CD4-positive, alpha-beta T cell treated with Interleukin-15 for 1 hour (primary cell): ENCODE measurements at regions not wholly inside any gene's neighbourhood (a gene's known extent, or its start where the extent isn't known, plus 50 kb on each side); places are given as distances from the start of the nearest gene placed in this dataset.

Source experiments
- DNase-seq: peaks from one replicate; pipeline ENCODE4 v3.0.0-alpha.2; 2020

DNA sequence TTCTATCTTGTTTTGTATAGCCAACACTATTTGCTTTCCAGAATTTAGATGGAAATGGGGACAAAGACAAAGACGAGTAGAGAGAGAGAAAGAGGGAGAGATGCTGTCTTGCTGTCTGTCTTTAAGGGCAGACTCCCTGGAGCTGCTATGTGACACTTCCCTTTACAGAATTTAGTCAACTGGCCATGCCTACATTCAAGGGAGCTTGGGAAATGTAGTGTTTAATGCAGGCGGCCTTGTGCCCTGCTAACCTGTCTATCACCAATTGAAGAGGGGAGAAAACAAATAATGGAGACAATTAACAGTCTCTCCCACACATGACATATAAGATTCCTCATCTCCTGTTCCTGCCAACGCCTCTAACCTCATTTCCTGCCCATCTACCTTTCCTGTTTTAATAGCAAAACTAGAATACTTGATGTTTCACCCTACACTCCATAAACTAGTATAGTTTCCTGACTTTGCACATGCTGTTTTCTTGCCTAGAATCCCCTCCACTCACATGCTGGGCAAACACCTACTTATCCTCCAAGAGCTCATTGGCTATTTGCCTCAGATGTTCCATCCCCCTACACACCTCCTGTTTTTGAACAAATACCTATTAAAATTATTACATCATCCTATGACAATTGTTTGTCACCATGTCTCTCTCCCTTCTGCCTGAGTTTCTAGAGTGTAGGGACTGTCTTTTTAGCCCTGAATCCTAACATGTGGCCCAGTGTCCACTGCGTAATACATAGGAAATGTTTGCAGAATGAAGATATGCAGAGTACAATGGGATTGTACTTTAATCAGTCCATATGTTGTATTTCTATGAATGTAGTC, 117.2 kb downstream of the SLC25A24 start:
- no peak for DNase-seq

DNA sequence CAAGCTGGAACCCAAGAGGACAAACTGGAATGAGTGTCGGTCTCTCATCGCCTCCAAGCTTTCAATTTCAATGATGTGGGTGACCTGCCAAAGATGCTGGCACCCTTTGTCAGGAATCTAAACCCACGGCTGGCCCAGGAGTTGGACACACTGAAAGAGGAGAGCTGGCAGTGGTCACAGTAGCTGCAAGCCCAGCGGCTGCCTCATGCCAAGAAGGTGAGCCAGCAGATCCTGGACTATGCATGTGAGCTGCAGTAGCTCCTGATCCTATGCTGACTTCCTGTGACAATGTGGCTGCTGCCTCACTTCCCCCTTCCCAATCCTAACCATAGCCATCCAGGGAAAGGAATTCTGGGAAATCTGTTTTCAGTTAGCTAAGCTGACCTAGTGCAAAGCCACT, 117.0 kb upstream of the VAV3 start:
- DNase-seq: no peak

GRCh38 chr1:108080448-108080847, 115.5 kb upstream of the VAV3 start:
- DNase-seq: peak; percentile 22

- DNase-seq: peak; percentile 67
These were observed 114.6 kb upstream of the VAV3 start for GRCh38 chr1:108079440-108080025.

- peak; percentile 30 for DNase-seq
These were observed 113.0 kb upstream of the VAV3 start for GRCh38 chr1:108077991-108078390.

GRCh38 chr1:108075055-108075454, 110.1 kb upstream of the VAV3 start:
- DNase-seq: no peak

DNA sequence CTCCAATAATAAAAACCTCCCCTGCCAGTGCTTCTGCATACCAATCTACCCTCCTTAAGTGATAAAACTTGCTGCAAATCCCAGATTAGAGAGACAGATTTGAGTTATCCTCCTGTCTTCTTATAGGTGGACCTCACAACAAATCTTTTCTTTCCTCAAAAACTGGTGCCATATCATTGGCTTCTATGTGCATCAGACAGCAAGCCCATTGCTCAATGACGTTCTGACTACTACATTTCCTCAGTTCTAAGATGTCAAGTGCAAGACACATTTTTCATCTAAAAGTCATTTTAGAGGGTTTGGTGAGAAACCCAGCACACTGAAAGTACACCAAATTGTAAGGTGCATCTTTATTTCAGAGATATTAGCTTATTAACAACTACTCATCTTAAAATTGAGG, 107.8 kb upstream of the VAV3 start:
- no peak for DNase-seq

DNA sequence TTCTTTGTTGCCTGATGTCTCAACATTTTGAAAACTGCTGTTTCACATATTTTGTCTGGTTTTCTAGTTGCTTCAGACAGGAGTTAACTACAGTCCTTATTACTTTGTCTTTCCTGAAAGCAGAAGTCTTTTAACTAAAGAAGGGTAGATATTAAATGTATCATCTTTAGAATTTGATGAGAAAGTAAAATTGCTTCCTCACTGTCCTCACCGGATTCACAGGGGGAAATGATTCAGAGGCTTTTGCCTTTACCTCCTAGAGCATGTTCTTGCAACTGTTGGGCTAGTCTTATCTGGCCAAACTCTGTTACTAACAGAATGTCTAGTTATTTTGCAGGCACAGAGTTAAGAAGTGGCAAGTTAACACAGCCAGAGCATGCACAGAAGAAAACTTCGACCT, 107.2 kb upstream of the VAV3 start:
- DNase-seq: no peak

DNA sequence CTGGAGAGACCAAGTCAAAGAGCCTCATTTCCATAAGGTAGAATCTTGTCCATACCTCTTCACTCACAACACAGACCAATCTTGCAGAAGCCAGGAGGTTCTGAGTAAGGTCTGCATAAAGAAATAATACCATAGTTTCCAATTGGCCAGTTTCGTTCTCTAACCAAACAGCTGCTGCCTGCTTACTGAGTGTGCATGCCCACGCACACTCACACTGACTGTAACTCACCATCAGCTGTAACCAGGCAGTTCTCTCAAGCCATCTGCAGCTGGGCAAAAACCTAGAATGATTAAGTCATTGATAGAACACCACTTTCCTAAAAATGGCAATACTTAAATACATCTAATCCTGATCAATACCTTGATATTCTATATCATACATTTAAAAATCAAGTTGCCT, 106.6 kb upstream of the VAV3 start:
- no peak for DNase-seq

DNA sequence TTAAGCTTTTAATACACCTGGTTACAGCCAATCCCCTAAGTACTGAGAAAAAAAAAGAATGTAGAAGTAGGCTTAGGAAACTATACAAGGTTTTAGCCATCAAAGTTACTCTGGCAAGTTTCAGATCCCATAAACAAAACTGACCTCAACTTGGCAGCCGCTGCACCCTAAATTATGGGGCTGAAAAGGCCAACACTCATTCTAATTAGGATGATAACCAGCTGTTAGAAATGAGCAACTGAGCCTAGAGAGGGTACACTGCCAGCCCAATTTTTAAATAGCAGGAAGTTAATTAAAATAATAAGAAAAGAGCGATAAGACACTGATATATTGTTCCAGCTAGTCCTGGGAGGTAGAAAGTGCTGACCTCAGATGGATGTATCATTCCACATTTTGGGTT, 105.7 kb upstream of the VAV3 start:
- DNase-seq: no peak

GRCh38 chr1:108067884-108068540, 103.0 kb upstream of the VAV3 start:
- no peak for DNase-seq

DNA sequence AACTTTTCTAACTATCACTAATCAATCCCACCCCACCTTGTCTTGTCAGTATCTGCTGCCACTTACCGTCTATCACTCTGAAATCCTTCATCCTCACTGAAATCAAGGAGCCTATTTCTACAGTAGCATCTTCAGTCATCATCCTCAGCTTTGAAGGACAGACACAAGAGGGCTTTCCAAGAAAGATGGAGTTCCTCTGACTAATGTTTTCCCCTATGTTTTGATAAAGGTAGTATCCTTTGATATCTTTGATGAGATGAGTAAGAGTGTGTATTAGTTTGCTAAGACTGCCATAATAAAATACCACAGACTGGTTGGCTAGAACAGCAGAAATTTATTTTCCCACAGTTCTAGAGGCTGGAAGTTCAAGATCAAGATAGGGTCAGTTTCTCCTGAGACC, 101.8 kb upstream of the VAV3 start:
- DNase-seq: no peak

DNA sequence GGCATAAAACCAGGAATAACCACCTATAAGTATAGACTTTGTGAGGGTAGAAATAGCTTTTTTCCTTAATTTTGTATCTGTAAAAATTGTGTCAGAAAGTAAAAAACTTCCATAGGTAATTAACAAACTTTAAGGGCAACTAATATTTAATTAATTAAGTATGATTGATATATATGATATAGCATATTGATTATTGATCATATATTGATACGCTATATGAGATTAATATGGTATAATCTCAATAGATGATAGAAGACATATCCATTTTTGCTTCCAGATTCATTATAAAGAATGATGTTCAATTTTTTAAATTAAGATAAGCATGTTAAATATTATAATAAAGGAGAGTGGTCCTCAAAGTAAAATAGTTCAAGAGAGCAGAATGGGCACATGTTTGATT, 99.3 kb upstream of the VAV3 start:
- DNase-seq: no peak

DNA sequence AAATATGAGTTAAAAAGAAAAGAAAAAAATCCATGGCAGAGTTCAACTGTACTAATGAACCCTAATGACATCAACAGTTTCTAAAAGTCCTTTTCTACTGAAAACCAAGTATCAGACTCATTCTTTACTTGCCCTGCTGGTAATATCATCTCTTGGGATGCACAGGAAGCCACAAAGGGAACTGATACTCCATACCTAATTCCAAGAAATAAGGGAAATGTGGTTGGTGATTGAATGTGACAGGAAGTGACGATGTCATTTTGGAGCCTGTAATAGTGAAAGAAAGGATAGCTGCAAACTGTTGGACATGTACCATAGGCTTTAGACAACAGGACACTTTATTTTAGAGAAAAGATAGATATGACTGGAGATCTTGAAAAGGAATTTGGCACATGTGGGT, 98.7 kb upstream of the VAV3 start:
- DNase-seq: no peak

DNA sequence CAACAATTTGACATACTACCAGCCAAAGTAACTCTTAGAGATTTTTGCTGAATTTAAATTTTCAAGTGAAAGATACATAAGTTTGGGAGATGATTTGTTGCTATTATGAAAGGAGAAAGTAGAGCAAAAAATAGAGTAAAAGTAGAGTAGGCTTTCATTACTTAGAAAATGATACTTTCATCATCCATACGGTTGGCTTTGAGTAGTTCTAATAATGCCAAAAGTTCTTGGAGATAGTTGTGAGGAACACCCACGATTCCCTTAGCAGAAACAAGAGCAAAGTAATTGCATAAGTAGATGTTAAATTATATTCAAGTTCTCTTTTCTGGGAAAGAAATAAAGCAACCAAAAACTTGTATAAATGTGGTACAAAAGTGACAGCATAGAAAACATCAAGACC, 95.0 kb upstream of the VAV3 start:
- DNase-seq: no peak

DNA sequence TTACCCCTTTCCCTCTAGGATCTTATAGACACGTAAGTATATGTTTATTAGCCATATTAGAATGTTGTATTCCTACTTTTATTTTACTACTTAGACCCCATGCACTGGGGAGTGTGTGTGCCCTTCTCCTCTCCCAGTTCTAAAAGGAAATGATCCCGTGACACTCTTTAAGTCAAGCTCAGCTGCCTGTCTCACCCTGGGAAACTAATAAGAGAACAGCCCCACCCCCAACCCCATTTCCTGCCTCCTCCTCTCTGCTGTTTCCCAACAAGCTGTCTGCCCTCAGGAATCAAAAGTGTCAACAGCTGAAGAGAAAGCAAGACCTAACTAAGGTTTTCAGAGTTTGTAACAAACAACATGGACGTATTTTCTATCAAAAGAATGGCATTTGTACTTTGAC, 92.6 kb upstream of the VAV3 start:
- peak; percentile 39 for DNase-seq

DNA sequence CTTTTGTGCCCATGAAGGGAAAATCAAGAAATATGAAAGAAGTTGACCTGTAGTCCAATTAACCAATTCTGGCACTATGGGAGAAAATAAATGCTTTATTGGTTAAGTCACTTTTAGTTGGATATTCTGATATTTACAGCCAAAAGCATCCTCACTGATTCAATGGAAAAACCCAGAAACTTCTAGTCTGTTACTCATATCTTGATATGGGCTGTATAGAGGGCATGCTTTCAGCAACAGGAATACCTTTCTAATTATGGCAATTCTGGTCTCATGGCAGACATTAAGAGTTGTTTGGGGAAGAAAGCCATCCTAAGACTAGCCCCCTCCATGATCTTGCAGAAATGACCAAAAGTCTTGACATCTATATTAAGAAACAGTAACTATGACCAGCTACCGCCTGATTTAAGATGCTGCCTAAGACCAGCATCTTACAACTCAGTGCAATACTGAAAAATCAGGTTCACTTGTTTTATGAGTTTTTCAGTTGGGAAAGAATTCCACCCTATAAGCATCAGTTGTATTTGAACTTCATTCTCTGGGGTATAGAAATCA, 91.5 kb upstream of the VAV3 start:
- DNase-seq: no peak

- no peak for DNase-seq
These were observed 90.4 kb upstream of the VAV3 start for GRCh38 chr1:108055387-108055786.

GRCh38 chr1:108054396-108054795, 89.4 kb upstream of the VAV3 start:
- DNase-seq: no peak

DNA sequence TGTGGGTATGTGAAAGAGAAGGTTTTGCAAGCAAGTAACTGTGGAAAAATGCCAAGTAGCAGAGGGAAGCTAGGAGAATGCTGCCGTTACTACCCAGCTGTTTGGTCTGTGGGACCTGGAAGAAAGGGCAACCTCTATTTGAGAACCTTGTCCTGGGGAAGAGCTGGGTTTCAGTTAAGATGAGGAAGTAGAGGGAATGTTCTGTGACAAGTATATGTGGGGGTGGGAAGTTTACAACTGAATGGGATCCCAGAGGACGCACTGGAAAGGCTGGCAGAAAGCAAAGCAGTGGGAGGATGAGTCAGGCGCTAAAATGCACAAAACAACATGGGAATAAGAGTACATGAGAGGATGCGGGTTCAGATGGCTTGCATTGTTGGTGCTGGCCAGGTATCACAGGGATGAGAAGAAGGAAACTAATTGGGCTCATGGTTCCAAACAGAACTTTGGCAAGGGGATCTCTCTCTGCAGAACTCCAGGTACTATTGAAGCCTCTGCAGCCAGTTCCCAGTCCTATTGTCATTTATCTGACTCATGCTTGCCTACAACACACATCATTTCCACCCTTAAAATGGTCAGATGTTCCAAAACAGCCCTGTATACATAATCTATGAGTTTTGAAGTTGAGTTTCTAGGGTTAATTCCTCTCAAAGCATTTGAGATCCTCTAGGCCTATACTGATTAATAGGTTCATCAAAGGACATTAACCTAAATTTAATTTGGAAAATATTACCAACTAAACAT, 88.5 kb upstream of the VAV3 start:
- DNase-seq: no peak

- DNase-seq: no peak
These were observed 86.8 kb upstream of the VAV3 start for GRCh38 chr1:108051631-108052377.

GRCh38 chr1:108050911-108051629, 86.1 kb upstream of the VAV3 start:
- DNase-seq: no peak
